Activated CD4-positive, alpha-beta T cell treated with anti-CD3 and anti-CD28 coated beads, Interleukin-2, amount 50 U/mL, for 24 hours (primary cell): ENCODE measurements at regions not wholly inside any gene's neighbourhood (a gene's known extent, or its start where the extent isn't known, plus 50 kb on each side); places are given as distances from the start of the nearest gene placed in this dataset.
"Not testable (repeated sequence)": the region's sequence is repeated elsewhere in the genome, so short reads cannot be mapped to it uniquely, and the experiment has no call there.

Experiments used
- DNase-seq, 2 donors: peaks; one replicate each; pipeline ENCODE4 v3.0.0-alpha.2; 2020; ENCODE audit warnings: low read depth in 1 of 2, low spot score in 1 of 2

DNA sequence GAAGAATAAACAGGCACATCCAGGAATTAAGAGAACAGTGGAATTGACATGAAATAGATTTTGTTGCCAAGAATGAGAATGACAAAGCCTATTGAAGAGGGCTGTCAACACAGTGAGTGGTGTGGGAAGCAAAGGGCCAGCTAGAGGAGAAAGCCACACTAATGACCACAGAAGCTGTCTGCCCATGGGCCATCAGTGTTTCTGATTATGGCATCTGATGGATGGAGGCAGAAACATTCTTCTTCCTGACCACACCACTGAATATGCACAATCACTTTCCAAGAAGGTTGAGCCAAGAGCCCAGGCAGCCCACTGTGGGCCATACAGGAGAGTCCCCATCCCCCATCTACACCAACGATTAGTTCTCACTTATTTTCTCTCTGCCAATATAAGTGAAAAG is 146.0 kb upstream of the SH3BP4 start:
- no peak for DNase-seq

DNA sequence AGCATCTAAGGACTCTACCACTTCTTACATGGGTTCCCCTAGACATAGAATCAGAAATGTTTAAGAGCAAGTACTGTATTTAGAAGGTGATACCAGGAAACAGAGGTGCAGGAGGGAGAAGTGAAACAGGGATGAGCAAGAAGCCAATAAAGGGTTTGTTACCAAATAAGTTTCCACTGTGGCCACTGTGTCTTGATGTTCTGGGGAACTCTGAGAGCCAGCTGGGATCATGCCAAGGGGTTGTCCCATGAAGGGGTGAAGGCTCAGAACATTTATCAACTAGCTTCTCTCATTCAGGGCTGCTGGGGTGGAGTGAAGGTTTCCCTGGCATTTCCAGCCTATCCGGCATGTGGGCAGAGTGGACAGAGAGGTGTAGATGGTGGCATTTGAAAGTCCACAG is 147.1 kb upstream of the SH3BP4 start:
- no peak for DNase-seq

- no peak for DNase-seq
These were observed 149.0 kb upstream of the SH3BP4 start for GRCh38 chr2:234802845-234803171.

DNA sequence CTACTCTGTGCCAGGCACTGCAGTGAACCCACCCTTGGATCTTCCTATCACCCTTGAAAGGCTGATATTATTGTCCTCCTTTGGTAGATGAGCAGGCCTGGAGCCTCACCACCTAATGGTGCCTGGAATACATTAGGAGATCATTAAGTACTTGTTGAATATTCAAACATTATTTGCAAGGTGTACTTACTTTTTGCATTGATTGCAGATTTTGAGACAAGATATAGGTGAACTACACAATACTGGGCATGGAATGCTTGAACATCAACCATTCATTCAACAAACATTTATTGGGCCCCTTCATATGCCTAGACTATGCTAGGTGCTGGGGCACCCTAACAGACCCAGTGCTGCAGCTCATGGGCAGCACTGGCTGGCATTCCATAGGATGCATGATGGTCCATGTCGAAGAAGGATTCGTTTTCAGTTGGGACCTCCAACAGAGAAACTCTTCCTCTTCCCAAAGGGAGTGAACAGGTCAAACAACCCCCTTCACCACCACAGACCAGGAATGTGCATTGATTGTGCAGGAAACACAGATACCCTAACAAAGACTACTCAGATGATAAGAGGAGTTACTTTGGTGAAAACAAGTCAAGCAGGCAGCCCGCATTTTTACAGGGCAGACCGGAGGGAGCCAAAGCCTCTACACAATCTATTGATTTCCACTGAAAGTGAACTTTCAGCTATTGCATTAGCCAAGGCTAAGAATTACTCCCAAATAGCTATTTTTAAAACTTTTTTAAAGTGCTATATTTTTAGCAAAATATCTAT is 149.6 kb upstream of the SH3BP4 start:
- no peak for DNase-seq

- DNase-seq = no peak
These were observed 154.1 kb upstream of the SH3BP4 start for GRCh38 chr2:234797566-234798250.

DNA sequence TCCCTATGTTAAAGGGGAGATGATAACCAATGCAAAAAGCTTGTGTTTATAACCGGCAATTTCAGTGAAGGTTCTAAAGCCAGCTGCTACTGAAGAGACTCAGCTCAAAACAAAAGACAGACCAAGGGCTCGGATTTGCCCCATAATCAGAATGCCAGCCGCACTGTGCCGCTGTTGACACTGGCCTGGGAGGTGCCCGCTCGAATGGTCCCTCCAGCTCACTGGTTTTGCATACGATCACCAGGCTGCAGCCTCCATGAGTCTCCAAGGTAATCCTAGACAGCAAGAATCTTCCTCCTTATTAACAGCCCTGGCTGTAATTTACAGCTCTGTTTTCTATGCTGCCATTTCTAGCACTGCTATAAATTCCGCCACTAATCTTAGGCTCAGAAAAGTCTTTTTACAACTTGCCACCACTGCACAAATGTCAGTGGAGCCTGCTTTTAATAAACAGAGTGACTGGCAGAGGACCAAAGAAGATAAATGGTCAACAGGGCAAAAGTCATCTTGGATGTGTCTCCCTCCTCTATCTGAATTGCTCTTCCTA is 155.7 kb upstream of the SH3BP4 start:
- DNase-seq = no peak

DNA sequence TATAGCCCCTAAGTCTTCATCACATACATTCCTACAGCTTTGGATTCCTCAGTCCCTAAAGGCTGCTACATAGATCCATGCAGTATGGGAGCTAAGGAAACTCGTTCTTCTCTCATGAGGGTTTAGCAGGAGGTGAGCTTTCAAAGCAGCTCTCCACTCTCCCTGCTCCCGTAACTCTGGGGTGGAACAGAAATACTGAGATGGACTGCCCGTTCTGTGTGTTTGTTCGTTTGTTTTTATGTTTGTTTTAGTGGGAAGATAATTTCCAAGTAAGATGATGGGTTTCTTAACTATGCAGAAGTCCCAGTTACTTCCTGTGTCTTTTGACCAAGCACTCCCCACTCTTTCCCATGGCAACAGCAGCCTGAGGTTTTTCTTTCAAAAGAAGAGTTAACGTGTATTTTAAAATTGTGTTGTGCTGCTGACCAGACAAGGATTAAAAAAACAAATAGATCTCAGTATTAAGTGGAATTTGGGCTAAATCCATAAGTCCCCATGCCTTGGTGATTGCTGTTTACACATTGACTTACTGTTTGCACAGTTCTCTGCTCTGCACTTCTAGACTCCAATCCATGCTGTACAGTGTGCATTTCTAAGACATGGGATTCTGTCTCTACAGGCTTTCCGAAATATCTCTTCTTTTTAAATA is 156.4 kb upstream of the SH3BP4 start:
- no peak for DNase-seq

GRCh38 chr2:234794866-234795265 is 157.0 kb upstream of the SH3BP4 start:
- DNase-seq = no peak

GRCh38 chr2:234793212-234793785 is 158.5 kb upstream of the SH3BP4 start:
- no peak for DNase-seq

DNA sequence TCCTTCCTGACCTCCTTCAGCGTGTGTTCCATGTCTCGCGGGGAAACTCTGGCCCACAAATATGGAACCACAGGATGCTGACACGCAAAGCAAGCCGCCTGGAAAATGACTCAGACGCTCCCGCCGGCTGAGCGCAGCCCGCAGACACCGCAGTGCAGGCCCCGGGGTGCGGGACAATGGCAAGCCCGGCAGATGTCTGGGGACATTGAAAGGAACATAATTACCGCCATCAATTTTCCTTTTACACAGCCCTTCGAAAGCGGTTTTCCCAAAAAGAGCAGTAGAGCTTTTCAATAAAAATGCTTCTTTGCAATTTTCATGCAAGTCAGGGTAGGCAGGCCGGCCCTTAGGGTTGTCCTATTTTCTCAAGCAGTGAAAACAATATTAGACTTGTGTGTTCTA is 159.2 kb upstream of the SH3BP4 start:
- no peak for DNase-seq

- DNase-seq = not testable (repeated sequence)
These were observed 159.7 kb upstream of the SH3BP4 start for GRCh38 chr2:234792096-234792495.

GRCh38 chr2:234790380-234790779 is 161.4 kb upstream of the SH3BP4 start:
- no peak for DNase-seq

DNA sequence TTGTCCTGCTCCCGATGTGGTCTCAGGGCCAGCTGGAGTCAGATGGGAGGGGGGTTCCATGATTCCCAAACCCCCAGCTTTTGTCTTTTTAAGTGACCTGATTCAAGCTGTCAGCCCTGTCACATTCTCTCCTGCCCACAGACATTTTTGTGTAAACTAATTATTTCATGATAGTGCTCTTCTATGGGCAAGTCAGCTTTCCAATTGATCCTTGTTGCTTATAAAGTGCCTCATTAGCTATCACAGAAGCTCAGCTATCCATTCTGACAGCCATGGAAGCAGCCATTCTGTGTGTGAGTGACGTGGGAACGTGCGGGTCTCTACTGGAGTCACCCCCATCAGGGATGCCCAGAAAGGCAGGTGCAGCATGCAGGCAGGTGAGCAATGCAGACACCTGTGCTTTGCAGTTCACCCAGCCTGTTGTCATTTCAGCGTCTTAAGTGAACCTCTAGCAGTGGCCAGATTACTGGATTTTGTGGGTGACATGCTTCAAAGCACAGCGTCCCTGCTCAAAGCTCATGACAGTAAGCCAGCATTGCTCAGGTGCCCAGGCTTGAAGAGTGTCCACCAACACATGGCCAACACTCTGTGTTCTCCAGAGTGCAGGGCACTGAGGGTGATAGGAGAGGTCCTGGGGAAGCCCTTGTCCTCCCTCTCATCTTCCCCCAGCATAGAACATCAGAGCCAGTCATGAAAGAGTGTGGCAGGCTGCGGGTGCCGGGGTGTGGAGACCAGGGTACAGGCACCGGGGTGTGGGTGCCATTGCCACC is 162.1 kb upstream of the SH3BP4 start:
- DNase-seq = no peak

GRCh38 chr2:234788841-234789240 is 163.0 kb upstream of the SH3BP4 start:
- no peak for DNase-seq

DNA sequence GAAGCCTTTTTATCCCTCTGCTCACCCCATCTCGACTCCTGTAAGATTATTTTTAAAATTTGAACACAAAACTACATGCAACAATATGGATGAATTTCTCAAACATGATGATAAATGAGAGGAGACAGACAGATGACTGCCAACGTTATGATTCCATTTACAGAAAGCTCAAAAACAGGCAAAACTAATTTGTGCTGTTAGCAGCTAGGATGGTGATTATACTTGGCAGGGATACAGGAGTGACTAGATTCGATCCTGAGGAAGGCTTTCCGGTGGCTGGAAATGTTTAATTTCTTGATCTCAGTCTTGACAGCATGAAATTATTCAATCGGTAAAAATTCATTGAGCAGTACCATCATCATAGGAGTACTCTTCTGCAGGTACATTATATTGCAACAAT is 163.4 kb upstream of the SH3BP4 start:
- DNase-seq = no peak

GRCh38 chr2:234787114-234787513 is 164.7 kb upstream of the SH3BP4 start:
- no peak for DNase-seq

DNA sequence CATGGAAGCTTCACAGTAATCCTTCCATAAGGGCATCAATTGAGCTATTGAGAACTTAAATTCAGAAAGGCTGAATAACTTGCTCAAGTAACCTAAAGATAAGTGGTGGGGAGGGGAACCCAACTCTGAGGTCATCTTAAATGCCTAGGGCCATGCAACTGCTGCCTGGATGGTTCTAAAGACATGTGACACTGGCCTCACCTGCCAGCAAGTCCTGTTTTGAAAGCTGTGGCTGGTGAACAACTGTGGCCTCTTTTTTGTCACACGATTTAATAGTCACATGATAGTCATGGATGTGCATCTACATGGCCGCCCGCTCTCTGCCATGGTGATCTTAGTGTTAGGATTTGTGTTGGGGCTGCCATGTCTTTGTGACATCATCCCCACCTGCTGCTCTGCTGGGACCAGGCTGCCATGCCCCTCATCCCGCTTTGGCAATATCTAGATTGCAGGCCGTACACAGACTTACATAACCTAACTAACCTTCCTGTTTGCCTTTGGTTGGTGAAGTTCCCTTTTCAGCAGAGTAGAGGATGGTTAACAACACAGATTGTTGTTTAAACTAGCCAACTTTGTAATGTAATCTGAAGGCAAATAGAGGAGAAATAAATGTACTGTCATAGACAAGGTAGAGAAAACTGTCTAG is 177.9 kb upstream of the SH3BP4 start:
- DNase-seq = no peak

GRCh38 chr2:234773129-234773528 is 178.7 kb upstream of the SH3BP4 start:
- DNase-seq = no peak

- no peak for DNase-seq
These were observed 179.1 kb upstream of the SH3BP4 start for GRCh38 chr2:234772733-234773060.

GRCh38 chr2:234771980-234772732 is 179.7 kb upstream of the SH3BP4 start:
- DNase-seq = no peak
